GM10248 (cell line): ENCODE measurements at regions not wholly inside any gene's neighbourhood (a gene's known extent, or its start where the extent isn't known, plus 50 kb on each side); places are given as distances from the start of the nearest gene placed in this dataset.

Source experiments
- CTCF ChIA-PET: fragments of 300-600 bp; sonication (Branson Sonifier 250); formaldehyde crosslinking; extraction: SDS; loops from one replicate; lab custom pipeline; 2021; ENCODE audit warnings: antibody characterized with exemption; lab: Yijun Ruan, JAX
- POLR2A ChIA-PET: fragments of 350-650 bp; sonication (Branson Sonifier 250); formaldehyde crosslinking; extraction: SDS; loops from one replicate; lab custom pipeline; 2020; ENCODE audit warnings: antibody characterized with exemption; lab: Yijun Ruan, JAX
- DNase-seq: peaks from one replicate; pipeline ENCODE4 v3.0.0; 2012; ENCODE audit errors: extremely low spot score
- TF ChIP-seq, protein P1 (sequence below): IDR thresholded peaks from 2 replicates; pipeline ENCODE4 v1.5.1; 2012; ENCODE audit warnings: mild to moderate bottlenecking, low read depth; ENCODE audit errors: extremely low read depth, missing control alignments, control extremely low read depth

DNA sequence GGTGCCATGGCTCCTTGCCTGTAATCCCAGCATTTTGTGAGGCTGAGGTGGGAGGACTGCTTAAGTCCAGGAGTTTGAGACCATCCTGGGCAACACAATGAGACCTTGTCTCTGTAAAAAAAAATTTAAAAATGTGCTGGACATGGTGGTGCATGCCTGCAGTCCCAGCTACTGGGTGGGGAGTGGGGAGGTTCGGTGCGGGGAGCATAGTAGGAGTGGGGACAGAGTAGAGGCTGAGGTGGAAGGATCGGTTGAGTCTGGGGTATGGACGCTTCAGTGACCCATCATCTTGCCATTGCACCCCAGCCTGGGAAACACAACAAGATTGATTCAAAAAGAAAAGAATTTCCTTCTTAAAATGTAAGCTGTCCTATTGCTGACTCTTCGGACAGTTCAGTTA lies 1490.0 kb upstream of the GBE1 start:
- ChIA-PET CTCF (no interaction called here), POLR2A (no interaction called here)
- TF ChIP-seq, protein P1, sequence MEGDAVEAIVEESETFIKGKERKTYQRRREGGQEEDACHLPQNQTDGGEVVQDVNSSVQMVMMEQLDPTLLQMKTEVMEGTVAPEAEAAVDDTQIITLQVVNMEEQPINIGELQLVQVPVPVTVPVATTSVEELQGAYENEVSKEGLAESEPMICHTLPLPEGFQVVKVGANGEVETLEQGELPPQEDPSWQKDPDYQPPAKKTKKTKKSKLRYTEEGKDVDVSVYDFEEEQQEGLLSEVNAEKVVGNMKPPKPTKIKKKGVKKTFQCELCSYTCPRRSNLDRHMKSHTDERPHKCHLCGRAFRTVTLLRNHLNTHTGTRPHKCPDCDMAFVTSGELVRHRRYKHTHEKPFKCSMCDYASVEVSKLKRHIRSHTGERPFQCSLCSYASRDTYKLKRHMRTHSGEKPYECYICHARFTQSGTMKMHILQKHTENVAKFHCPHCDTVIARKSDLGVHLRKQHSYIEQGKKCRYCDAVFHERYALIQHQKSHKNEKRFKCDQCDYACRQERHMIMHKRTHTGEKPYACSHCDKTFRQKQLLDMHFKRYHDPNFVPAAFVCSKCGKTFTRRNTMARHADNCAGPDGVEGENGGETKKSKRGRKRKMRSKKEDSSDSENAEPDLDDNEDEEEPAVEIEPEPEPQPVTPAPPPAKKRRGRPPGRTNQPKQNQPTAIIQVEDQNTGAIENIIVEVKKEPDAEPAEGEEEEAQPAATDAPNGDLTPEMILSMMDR, result no peak
- DNase-seq, result no peak

DNA sequence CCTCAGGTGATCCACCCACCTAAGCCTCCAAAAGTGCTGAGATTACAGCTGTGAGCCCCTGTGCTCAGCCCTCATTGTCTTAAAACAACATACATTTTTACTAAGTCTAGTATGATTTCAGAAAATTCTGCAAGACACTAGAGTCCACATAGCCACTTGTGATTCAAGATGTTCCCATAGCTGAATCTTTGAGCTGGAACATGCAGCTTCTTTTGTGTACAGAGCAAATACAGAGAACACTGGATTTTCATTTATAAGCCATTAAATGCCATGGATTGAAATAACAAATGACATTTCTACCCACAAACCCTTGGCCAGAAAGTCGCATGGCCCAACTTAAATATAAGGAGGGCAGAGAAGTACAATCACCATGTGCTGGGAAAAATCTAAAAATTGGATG lies 1489.2 kb upstream of the GBE1 start:
- TF ChIP-seq, protein P1, result no peak

DNA sequence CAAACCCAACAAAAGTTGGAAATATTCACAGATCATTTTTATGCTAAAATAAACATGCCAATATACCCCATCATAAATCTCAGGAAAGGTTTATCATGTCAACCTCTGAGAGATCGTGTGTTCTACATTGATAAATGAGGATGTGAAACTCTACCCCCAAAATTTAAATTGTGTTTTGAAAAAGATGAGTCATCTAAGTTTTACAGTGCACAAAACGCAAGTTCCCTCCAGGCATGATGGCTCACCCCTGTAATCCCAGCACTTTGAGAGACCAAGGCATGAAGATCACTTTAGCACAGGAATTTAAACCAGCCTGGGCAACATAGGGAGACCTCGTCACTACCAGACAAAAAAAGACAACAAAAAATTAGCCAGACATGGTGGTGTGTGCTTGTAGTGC lies 1487.0 kb upstream of the GBE1 start:
- CTCF ChIA-PET, result no interaction called here
- DNase-seq, result no peak
- TF ChIP-seq, protein P1, result no peak
- POLR2A ChIA-PET, result no interaction called here

More for the DNA sequence above, 1489.2 kb upstream of the GBE1 start:
- DNase-seq, result no peak
- POLR2A ChIA-PET, result no interaction called here
- CTCF ChIA-PET, result no interaction called here

DNA sequence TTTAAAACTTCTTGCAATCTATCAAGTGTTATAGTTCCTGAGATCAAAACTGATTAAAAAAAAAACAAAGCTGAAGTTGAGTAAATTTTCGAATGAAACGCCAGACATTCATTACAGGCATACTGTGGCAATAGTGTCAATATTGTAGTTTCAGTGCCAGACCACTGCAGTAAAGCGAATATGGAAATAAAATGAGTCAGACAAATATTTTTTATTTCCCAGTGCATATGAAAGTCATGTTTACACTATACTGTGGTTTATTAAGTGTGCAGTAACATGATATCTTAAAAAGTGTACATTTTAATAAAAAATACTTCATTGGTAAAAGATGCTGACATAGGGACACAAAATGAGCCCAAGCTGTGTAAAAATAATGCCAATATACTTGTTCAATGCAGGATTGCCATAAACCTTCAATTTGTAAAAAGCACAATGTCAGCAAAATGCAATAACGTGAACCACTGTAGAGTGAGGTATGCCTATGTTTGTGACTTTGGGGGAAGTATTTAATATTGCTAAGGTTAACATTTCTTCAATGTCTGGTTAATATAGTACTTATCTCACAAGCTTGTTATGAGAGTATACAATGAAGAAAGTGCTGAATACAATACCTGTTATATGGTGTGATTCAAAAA lies 1473.9 kb upstream of the GBE1 start:
- ChIA-PET CTCF (no interaction called here), POLR2A (no interaction called here)
- DNase-seq, result no peak
- TF ChIP-seq, protein P1, result no peak

- POLR2A ChIA-PET, result no interaction called here
- CTCF ChIA-PET, result no interaction called here
- no peak for DNase-seq
- TF ChIP-seq, protein P1, result no peak
Observed at GRCh38 chr3:83233715-83234114, 1472.3 kb upstream of the GBE1 start.

DNA sequence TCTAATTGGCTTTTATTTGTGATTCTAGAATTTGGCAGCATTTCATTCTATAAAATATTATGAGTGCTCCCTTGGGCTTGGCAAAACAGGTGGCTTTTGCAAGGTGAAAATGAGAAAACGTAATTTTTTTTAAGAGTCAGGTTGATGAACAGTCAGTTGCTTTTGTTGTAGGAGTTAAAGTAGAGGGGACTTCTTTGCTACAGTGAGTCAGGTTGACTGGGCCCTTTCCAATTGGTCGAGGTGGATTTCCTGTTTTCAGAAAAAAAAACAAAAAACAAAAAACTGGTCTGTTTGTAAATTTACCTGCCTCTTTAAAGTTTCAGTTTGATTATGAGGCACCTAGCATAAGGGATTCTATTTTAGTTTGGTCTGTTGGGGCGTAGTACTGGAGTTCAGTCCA lies 1469.4 kb upstream of the GBE1 start:
- no peak for DNase-seq
- CTCF ChIA-PET, result no interaction called here
- TF ChIP-seq, protein P1, result no peak
- POLR2A ChIA-PET, result no interaction called here
